IPS-18a (cell line): ENCODE measurements at regions not wholly inside any gene's neighbourhood (a gene's known extent, or its start where the extent isn't known, plus 50 kb on each side); places are given as distances from the start of the nearest gene placed in this dataset.

ENCODE experiments used
- H3K27ac ChIP-seq: one replicate; pipeline ENCODE4 v1.5.1; 2013; ENCODE audit warnings: low read length
- H3K27me3 ChIP-seq: one replicate; pipeline ENCODE4 v1.6.1; 2013; ENCODE audit warnings: mild to moderate bottlenecking, low read length; ENCODE audit not compliant: control insufficient read depth, insufficient read depth
- H3K36me3 ChIP-seq: one replicate; pipeline ENCODE4 v1.6.1; 2013; ENCODE audit warnings: low read depth, low read length; ENCODE audit not compliant: control insufficient read depth
- H3K4me1 ChIP-seq: one replicate; pipeline ENCODE4 v1.6.1; 2013; ENCODE audit warnings: low read depth, low read length; ENCODE audit not compliant: control insufficient read depth
- H3K4me3 ChIP-seq: one replicate; pipeline ENCODE4 v1.5.1; 2013; ENCODE audit warnings: low read length
- H3K9ac ChIP-seq: one replicate; pipeline ENCODE4 v1.6.1; 2013; ENCODE audit warnings: mild to moderate bottlenecking, low read length, moderate library complexity
- H3K9me3 ChIP-seq: one replicate; pipeline ENCODE4 v1.6.1; 2013; ENCODE audit warnings: low read depth, low read length; ENCODE audit not compliant: control insufficient read depth

GRCh38 chr18:28855524-28855923 lies 678.6 kb upstream of the CDH2 start:
- Histone ChIP-seq H3K36me3 (no peaks in the 10 kb centered on the region), H3K4me3 (no peak overlapping the region), H3K27me3 (no peaks in the 10 kb centered on the region), H3K9ac (no peak overlapping the region), H3K9me3 (no peaks in the 10 kb centered on the region), H3K27ac (no peak overlapping the region), H3K4me1 (no peaks in the 10 kb centered on the region)

DNA sequence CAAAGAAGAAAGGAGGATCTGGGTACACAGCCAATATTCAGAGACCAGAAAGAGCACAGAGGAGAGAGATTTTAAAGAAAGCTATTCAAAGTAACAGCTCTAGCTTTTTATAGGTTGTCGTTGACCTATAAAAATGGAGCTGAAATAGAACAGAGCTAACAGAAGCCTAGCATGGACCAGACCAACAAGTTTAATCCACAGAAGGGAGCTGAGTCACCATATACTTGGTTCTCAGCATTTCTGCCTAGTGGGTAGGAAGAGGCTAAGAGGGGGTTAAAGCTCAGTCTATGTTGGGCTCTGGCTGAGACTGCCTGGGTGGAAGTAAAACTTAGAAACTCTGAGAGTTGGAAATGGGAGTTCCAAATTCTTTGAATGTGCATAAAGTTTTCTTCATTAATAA lies 678.0 kb upstream of the CDH2 start:
- Histone ChIP-seq H3K4me3 (no peak overlapping the region), H3K27ac (no peak overlapping the region)

DNA sequence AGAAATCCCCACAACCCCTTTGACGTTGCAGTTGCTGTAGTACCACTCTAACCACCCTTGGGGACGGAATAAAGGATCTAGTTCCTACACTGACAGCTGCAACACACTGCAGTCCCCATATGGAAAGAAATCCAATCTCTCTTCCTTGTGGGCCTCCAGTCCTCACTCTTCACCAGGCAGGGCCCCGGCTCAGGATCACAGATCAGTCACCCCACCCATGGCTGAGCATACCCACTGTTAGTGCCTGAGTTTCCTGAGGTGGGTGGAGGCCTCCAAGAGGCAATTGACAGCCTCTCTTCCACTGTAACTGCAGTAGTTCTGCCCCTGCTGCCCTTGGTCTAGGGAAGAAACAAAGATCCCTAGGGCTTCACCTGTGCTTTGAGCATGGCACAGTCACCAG lies 670.0 kb upstream of the CDH2 start:
- H3K27ac ChIP-seq, result no peak overlapping the region
- H3K4me3 ChIP-seq, result no peak overlapping the region

More for the DNA sequence above, 678.0 kb upstream of the CDH2 start:
- Histone ChIP-seq H3K9me3 (no peaks in the 10 kb centered on the region), H3K4me1 (no peaks in the 10 kb centered on the region), H3K27me3 (no peaks in the 10 kb centered on the region), H3K36me3 (no peaks in the 10 kb centered on the region), H3K9ac (no peak overlapping the region)

GRCh38 chr18:28837100-28837499 lies 660.2 kb upstream of the CDH2 start:
- Histone ChIP-seq H3K9me3 (no peaks in the 10 kb centered on the region), H3K4me3 (no peak overlapping the region), H3K9ac (no peak overlapping the region)

More for the DNA sequence above, 670.0 kb upstream of the CDH2 start:
- no peaks in the 10 kb centered on the region for H3K36me3 ChIP-seq
- no peaks in the 10 kb centered on the region for H3K27me3 ChIP-seq
- H3K9me3 ChIP-seq, result no peaks in the 10 kb centered on the region
- H3K9ac ChIP-seq, result no peak overlapping the region
- H3K4me1 ChIP-seq, result no peaks in the 10 kb centered on the region

GRCh38 chr18:28834889-28835288 lies 658.0 kb upstream of the CDH2 start:
- no peak overlapping the region for H3K4me3 ChIP-seq
- H3K27me3 ChIP-seq, result no peaks in the 10 kb centered on the region
- H3K36me3 ChIP-seq, result no peaks in the 10 kb centered on the region
- H3K4me1 ChIP-seq, result peaks cover 12% of the 10 kb centered on the region
- no peak overlapping the region for H3K27ac ChIP-seq
- no peaks in the 10 kb centered on the region for H3K9me3 ChIP-seq
- H3K9ac ChIP-seq, result no peak overlapping the region

More at GRCh38 chr18:28837100-28837499, 660.2 kb upstream of the CDH2 start:
- Histone ChIP-seq H3K27me3 (no peaks in the 10 kb centered on the region), H3K36me3 (no peaks in the 10 kb centered on the region), H3K27ac (no peak overlapping the region), H3K4me1 (peaks cover 1% of the 10 kb centered on the region)

- no peak overlapping the region for H3K4me3 ChIP-seq
- no peaks in the 10 kb centered on the region for H3K9me3 ChIP-seq
- no peak overlapping the region for H3K27ac ChIP-seq
- H3K9ac ChIP-seq, result no peak overlapping the region
- no peaks in the 10 kb centered on the region for H3K36me3 ChIP-seq
- H3K27me3 ChIP-seq, result no peaks in the 10 kb centered on the region
- peaks cover 23% of the 10 kb centered on the region for H3K4me1 ChIP-seq
These were observed 655.0 kb upstream of the CDH2 start for GRCh38 chr18:28831908-28832307.

- no peaks in the 10 kb centered on the region for H3K27me3 ChIP-seq
- H3K36me3 ChIP-seq, result no peaks in the 10 kb centered on the region
- H3K9ac ChIP-seq, result no peak overlapping the region
- peaks cover 23% of the 10 kb centered on the region for H3K4me1 ChIP-seq
- H3K9me3 ChIP-seq, result no peaks in the 10 kb centered on the region
- no peak overlapping the region for H3K27ac ChIP-seq
- H3K4me3 ChIP-seq, result no peak overlapping the region
These were observed 654.5 kb upstream of the CDH2 start for GRCh38 chr18:28831476-28831875.

DNA sequence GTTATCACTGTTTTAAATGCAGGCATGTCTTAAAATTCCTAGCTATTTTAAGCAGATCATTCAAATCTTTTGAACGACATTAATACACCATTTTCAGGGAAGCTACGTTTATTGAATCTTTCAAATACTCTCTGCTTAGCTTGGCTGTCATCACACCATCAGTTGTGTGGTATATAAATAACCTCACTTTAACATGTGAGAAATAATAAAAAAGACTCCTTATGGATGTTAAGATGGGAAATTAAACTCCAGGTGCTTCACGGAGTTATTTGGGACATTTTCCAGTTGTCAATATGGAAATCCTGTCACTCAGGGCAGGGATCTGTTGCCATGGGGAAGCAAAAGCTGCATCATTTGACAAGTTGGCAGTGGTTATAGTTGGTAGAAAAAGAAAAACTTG lies 649.2 kb upstream of the CDH2 start:
- Histone ChIP-seq H3K27ac (no peak overlapping the region), H3K9ac (no peak overlapping the region), H3K4me3 (no peak overlapping the region), H3K9me3 (no peaks in the 10 kb centered on the region), H3K27me3 (no peaks in the 10 kb centered on the region), H3K4me1 (peaks cover 12% of the 10 kb centered on the region), H3K36me3 (no peaks in the 10 kb centered on the region)

- peaks cover 11% of the 10 kb centered on the region for H3K4me1 ChIP-seq
- H3K27me3 ChIP-seq, result no peaks in the 10 kb centered on the region
- no peak overlapping the region for H3K9ac ChIP-seq
- H3K9me3 ChIP-seq, result no peaks in the 10 kb centered on the region
- no peaks in the 10 kb centered on the region for H3K36me3 ChIP-seq
- no peak overlapping the region for H3K4me3 ChIP-seq
- no peak overlapping the region for H3K27ac ChIP-seq
These were observed 647.2 kb upstream of the CDH2 start for GRCh38 chr18:28824183-28824574.

GRCh38 chr18:28823506-28824182 lies 646.7 kb upstream of the CDH2 start:
- Histone ChIP-seq H3K9me3 (no peaks in the 10 kb centered on the region), H3K27ac (no peak overlapping the region), H3K4me3 (no peak overlapping the region), H3K27me3 (no peaks in the 10 kb centered on the region), H3K36me3 (no peaks in the 10 kb centered on the region), H3K4me1 (peaks cover 8% of the 10 kb centered on the region), H3K9ac (no peak overlapping the region)

DNA sequence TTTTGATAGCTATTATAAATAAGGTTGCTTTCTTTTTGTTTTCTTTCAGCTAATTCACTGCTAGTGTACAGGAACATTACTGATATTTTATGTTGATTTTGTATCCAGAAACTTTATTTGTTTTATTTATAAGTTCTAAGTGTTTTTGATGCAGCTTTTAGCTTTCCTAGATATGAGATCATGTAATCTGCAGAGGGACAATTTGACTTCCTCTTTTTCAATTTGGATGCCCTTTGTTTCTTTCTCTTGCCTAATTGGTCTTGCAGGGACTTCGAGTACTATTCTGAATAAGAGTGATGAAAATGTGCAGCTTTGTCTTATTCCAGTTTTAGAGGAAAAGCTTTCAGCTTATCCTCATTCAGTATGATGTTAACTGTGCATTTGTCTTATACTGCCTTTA lies 643.4 kb upstream of the CDH2 start:
- Histone ChIP-seq H3K36me3 (no peaks in the 10 kb centered on the region), H3K9ac (no peak overlapping the region), H3K27ac (no peak overlapping the region), H3K4me3 (no peak overlapping the region), H3K27me3 (no peaks in the 10 kb centered on the region), H3K9me3 (no peaks in the 10 kb centered on the region), H3K4me1 (no peaks in the 10 kb centered on the region)

- no peak overlapping the region for H3K27ac ChIP-seq
- H3K4me3 ChIP-seq, result no peak overlapping the region
- H3K9ac ChIP-seq, result no peak overlapping the region
- H3K9me3 ChIP-seq, result no peaks in the 10 kb centered on the region
- H3K27me3 ChIP-seq, result no peaks in the 10 kb centered on the region
- H3K4me1 ChIP-seq, result no peaks in the 10 kb centered on the region
- H3K36me3 ChIP-seq, result no peaks in the 10 kb centered on the region
These were observed 639.2 kb upstream of the CDH2 start for GRCh38 chr18:28816155-28816554.
